SU-DHL-6 (cell line): ENCODE measurements at regions not wholly inside any gene's neighbourhood (a gene's known extent, or its start where the extent isn't known, plus 50 kb on each side); places are given as distances from the start of the nearest gene placed in this dataset.

Source experiments
- H2AFZ ChIP-seq: fragments of 200-600 bp; sonication (generic); 2 replicates; pipeline ENCODE4 v1.6.1; 2014; ENCODE audit warnings: low read depth, mild to moderate bottlenecking, moderate library complexity, mixed read lengths, antibody characterized with exemption, low read length; ENCODE audit not compliant: severe bottlenecking
- H3F3A ChIP-seq: fragments of 200-600 bp; shearing (Covaris generic); 2 replicates; pipeline ENCODE4 v1.6.0; 2016; ENCODE audit warnings: antibody characterized with exemption, mild to moderate bottlenecking; ENCODE audit not compliant: insufficient read depth
- H3K27ac ChIP-seq: fragments of 200-600 bp; sonication (generic); 2 replicates; pipeline ENCODE4 v1.5.1; 2016; ENCODE audit warnings: low read depth, mild to moderate bottlenecking, low read length, moderate library complexity, mixed read lengths
- H3K27me3 ChIP-seq: fragments of 200-600 bp; sonication (generic), shearing (Covaris generic); 2 replicates; pipeline ENCODE4 v1.6.0; 2014; ENCODE audit warnings: mild to moderate bottlenecking, low read length
- H3K36me3 ChIP-seq: fragments of 200-600 bp; sonication (generic); 2 replicates; pipeline ENCODE4 v1.6.1; 2014; ENCODE audit warnings: mild to moderate bottlenecking, low read length, mixed read lengths
- H3K4me2 ChIP-seq: fragments of 300-600, 200-600 bp; shearing (Covaris generic), sonication (generic); 2 replicates; pipeline ENCODE4 v1.6.0; 2014; ENCODE audit warnings: low read length, low read depth, mild to moderate bottlenecking; ENCODE audit not compliant: poor library complexity, severe bottlenecking
- H3K4me3 ChIP-seq: fragments of 200-600 bp; sonication (generic); 2 replicates; pipeline ENCODE4 v1.5.1; 2014; ENCODE audit warnings: antibody characterized with exemption, low read length, mild to moderate bottlenecking, mixed read lengths; ENCODE audit not compliant: insufficient read depth, poor library complexity, severe bottlenecking
- H3K79me2 ChIP-seq: fragments of 200-600 bp; sonication (generic); 2 replicates; pipeline ENCODE4 v1.6.1; 2014; ENCODE audit warnings: mild to moderate bottlenecking, low read length, moderate library complexity; ENCODE audit not compliant: insufficient read depth
- H3K9ac ChIP-seq: fragments of 200-600 bp; sonication (generic); 2 replicates; pipeline ENCODE4 v1.7.0; 2014; ENCODE audit warnings: mild to moderate bottlenecking, low read length
- H3K9me2 ChIP-seq: fragments of 200-600 bp; sonication (generic); replicated peaks from 2 replicates; pipeline ENCODE4 v1.6.1; 2014; ENCODE audit warnings: low read length; ENCODE audit not compliant: insufficient read depth
- H3K9me3 ChIP-seq: fragments of 200-600 bp; sonication (generic); 2 replicates; pipeline ENCODE4 v1.6.1; 2014; ENCODE audit warnings: low read length, mixed read lengths; ENCODE audit not compliant: insufficient read depth
- H4K20me1 ChIP-seq: fragments of 200-600 bp; sonication (generic); 2 replicates; pipeline ENCODE4 v1.6.1; 2014; ENCODE audit warnings: low read depth, mild to moderate bottlenecking, antibody characterized with exemption, low read length, moderate library complexity, mixed read lengths
- EZH2phosphoT487 ChIP-seq: fragments of 200-600 bp; sonication (generic), shearing (Covaris generic); conservative IDR thresholded peaks from 2 replicates; pipeline ENCODE4 v1.6.1; 2018; ENCODE audit warnings: mild to moderate bottlenecking, antibody characterized with exemption, low read length, moderate library complexity, mixed read lengths
- TF ChIP-seq, protein P1 (sequence below): fragments of 200-600 bp; sonication (generic); IDR thresholded peaks from one replicate; pipeline ENCODE4 v1.5.1; 2017; ENCODE audit warnings: antibody characterized with exemption, mild to moderate bottlenecking, low read length, moderate library complexity; ENCODE audit not compliant: insufficient read depth, poor library complexity, severe bottlenecking

DNA sequence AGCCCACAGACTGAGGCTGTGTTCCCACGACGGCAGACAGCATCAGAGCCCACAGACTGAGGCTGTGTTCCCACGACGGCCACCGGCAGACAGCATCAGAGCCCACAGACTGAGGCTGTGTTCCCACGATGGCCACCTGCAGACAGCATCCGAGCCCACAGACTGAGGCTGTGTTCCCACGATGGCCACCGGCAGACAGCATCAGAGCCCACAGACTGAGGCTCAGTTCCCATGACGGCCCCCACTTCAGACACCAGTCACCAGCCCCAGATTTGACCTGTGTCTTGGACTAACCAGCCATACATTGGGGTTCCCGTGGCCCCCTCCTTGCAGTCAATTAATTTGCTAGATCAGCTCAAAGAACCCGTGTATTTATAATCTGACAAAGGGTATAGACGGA is 57.8 kb upstream of the SNTG2 start:
- TF ChIP-seq, protein P1, sequence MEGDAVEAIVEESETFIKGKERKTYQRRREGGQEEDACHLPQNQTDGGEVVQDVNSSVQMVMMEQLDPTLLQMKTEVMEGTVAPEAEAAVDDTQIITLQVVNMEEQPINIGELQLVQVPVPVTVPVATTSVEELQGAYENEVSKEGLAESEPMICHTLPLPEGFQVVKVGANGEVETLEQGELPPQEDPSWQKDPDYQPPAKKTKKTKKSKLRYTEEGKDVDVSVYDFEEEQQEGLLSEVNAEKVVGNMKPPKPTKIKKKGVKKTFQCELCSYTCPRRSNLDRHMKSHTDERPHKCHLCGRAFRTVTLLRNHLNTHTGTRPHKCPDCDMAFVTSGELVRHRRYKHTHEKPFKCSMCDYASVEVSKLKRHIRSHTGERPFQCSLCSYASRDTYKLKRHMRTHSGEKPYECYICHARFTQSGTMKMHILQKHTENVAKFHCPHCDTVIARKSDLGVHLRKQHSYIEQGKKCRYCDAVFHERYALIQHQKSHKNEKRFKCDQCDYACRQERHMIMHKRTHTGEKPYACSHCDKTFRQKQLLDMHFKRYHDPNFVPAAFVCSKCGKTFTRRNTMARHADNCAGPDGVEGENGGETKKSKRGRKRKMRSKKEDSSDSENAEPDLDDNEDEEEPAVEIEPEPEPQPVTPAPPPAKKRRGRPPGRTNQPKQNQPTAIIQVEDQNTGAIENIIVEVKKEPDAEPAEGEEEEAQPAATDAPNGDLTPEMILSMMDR: no peak
- TF ChIP-seq EZH2phosphoT487: no peak
- no peak overlapping the region for H3K4me3 ChIP-seq
- no peaks in the 10 kb centered on the region for H3K79me2 ChIP-seq
- no peak overlapping the region for H3K27ac ChIP-seq
- H3K9me3 ChIP-seq: no peaks in the 10 kb centered on the region
- H3K27me3 ChIP-seq: no peaks in the 10 kb centered on the region
- H3K9ac ChIP-seq: no peak overlapping the region
- no peak overlapping the region for H2AFZ ChIP-seq
- no peak overlapping the region for H3K4me2 ChIP-seq
- no peaks in the 10 kb centered on the region for H3K9me2 ChIP-seq
- no peaks in the 10 kb centered on the region for H3F3A ChIP-seq
- H3K36me3 ChIP-seq: no peaks in the 10 kb centered on the region
- no peaks in the 10 kb centered on the region for H4K20me1 ChIP-seq

DNA sequence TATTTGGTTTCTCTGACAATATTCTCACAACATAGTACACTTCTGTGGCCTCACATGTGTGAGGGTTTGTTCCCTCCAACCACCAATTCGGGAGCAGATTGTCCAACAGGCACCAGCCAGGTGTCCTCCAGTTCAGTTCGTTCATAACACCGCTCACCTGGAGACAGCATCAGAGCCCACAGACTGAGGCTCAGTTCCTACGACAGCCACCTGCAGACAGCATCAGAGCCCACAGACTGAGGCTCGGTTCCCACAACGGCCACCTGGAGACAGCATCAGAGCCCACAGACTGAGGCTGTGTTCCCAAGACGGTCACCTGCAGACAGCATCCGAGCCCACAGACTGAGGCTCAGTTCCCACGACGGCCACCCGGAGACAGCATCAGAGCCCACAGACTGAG is 58.2 kb upstream of the SNTG2 start:
- TF ChIP-seq, protein P1: no peak
- TF ChIP-seq EZH2phosphoT487: no peak
- Histone ChIP-seq H3K79me2 (no peaks in the 10 kb centered on the region), H3K9ac (no peak overlapping the region), H3K36me3 (no peaks in the 10 kb centered on the region), H3F3A (no peaks in the 10 kb centered on the region), H3K27ac (no peak overlapping the region), H4K20me1 (no peaks in the 10 kb centered on the region), H2AFZ (no peak overlapping the region), H3K9me2 (no peaks in the 10 kb centered on the region), H3K9me3 (no peaks in the 10 kb centered on the region), H3K4me2 (no peak overlapping the region), H3K4me3 (no peak overlapping the region), H3K27me3 (no peaks in the 10 kb centered on the region)

DNA sequence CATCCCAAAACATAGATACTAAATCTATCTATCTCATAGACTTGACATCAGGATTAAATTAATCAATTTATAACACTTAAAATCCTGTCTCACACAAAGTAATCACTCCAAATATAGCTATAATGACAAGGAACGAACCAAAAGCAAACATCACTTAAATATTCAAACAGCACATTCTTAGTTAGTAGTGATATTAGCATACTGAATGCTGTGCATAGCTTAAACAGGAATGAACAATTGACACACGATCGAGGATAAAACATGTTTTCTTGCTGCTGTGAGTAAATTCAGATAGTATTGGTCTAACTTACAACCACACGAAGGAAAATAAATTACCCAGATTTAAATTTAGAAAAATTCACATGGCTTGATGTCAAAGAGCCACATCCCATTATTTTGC is 58.9 kb upstream of the SNTG2 start:
- H3K27ac ChIP-seq: no peak overlapping the region
- H3K4me3 ChIP-seq: no peak overlapping the region
- no peaks in the 10 kb centered on the region for H3K9me3 ChIP-seq
- no peak overlapping the region for H2AFZ ChIP-seq
- no peaks in the 10 kb centered on the region for H3K27me3 ChIP-seq
- H3K36me3 ChIP-seq: no peaks in the 10 kb centered on the region
- no peaks in the 10 kb centered on the region for H3F3A ChIP-seq
- H3K9ac ChIP-seq: no peak overlapping the region
- H3K4me2 ChIP-seq: no peak overlapping the region
- no peaks in the 10 kb centered on the region for H3K79me2 ChIP-seq
- H4K20me1 ChIP-seq: no peaks in the 10 kb centered on the region
- TF ChIP-seq, protein P1: no peak
- TF ChIP-seq EZH2phosphoT487: no peak
- H3K9me2 ChIP-seq: no peaks in the 10 kb centered on the region

DNA sequence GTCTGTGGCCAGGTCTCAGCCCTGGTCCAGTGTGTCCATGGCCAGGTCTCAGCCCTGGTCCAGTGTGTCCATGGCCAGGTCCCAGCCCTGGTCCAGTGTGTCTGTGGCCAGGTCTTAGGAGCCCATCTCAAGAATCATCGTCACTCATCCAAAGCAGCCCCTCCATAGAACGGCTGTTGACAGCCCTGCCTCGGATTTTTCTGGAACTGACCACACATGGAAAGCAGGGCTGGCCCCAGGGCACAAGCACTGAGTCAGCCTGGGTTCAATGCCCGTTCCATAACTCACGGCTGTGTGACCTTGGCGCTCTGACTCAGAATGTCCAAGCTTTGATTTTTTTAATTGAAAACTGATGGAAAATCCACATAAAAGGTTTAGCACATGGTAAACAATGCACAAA is 59.9 kb upstream of the SNTG2 start:
- Histone ChIP-seq H4K20me1 (no peaks in the 10 kb centered on the region), H3K36me3 (no peaks in the 10 kb centered on the region), H3F3A (no peaks in the 10 kb centered on the region), H3K27me3 (no peaks in the 10 kb centered on the region), H3K9me3 (no peaks in the 10 kb centered on the region), H3K9me2 (no peaks in the 10 kb centered on the region), H2AFZ (no peak overlapping the region), H3K79me2 (no peaks in the 10 kb centered on the region), H3K4me2 (no peak overlapping the region), H3K4me3 (no peak overlapping the region), H3K27ac (no peak overlapping the region), H3K9ac (no peak overlapping the region)
- no peak for TF ChIP-seq EZH2phosphoT487
- TF ChIP-seq, protein P1: no peak
